ENCODE measurements at regions not wholly inside any gene's neighbourhood (a gene's known extent, or its start where the extent isn't known, plus 50 kb on each side); places are given as distances from the start of the nearest gene placed in this dataset.

GRCh38 chr10:25661632-25662031 lies 272.4 kb upstream of the MYO3A start:
- no peak for DNase-seq (ENCODE audit: low read depth)

GRCh38 chr10:25666276-25666675 lies 267.8 kb upstream of the MYO3A start:
- DNase-seq (ENCODE audit: low read depth): no peak

GRCh38 chr10:25675204-25675603 lies 258.8 kb upstream of the MYO3A start:
- no peak for DNase-seq (ENCODE audit: low read depth)

GRCh38 chr10:25675615-25676014 lies 258.4 kb upstream of the MYO3A start:
- DNase-seq (ENCODE audit: low read depth): no peak

DNA sequence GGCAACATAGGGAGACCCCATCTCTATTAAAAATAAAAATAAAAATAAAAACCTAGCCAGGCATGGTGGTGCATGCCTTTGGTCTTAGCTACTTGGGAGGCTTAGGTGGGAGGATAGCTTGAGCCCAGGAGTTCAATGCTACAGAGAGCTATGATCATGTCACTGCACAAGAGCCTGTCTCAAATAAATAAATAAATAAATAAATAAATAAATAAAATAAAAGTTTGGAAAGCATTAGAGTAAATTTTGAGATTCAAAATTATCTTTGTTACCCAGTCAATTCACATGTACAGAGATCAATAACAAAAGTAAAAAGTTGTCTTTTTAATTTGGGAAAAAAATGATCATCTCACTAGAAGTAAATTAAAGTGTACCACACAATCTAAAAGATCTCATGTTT lies 255.8 kb upstream of the MYO3A start:
- no peak for DNase-seq (ENCODE audit: low read depth)

GRCh38 chr10:25678666-25679065 lies 255.4 kb upstream of the MYO3A start:
- DNase-seq (ENCODE audit: low read depth): no peak

DNA sequence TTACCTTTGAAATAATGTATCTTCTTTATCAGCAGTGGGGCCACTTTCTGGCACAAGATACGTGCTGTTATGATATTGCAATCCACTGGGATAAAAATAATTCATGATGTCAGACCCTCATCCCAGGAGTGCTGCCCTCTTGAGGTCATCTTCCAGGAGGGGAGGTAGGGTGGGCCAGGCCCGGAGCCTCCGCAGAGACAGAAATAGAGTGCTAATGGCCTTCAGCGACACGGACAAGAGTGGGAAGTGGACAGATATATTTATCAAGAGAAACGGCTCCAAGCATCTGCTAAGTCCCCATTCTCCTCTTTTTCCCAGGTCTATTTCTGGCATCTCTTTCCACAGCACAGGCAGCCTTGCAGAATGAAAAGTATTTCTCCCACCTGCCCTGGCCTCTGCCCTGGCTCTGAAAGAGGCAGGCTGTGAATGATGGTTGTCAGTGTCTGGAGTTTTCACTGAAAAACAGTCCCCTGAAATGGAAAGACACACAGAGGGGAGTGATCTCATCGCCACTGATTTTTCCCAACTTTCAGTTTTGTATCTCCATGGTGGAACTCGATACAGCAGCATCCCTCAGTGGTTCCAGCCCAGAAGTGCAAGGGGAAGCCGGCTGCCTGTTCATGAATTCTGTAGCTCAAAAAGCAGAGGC lies 251.7 kb upstream of the MYO3A start:
- DNase-seq (ENCODE audit: low read depth): peak; percentile 23

DNA sequence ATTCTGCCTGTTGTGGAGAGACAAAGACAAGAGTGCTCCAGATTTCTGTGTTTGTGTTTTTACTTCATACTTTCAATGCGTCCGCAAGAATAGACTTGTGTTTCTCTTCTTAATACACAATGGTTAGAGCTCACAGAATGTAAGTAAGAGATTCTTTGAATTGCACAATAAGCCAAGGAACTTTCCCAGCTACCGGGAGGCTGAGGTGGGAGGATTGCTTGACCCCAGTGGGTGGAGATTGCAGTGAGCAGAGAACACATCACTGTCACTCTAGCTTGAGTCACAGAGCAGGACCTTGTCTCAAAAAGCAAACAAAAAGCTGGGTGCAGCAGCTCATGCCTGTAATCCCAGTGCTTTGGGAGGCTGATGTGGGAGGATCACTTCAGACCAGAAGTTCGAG lies 250.7 kb upstream of the MYO3A start:
- DNase-seq (ENCODE audit: low read depth): no peak

DNA sequence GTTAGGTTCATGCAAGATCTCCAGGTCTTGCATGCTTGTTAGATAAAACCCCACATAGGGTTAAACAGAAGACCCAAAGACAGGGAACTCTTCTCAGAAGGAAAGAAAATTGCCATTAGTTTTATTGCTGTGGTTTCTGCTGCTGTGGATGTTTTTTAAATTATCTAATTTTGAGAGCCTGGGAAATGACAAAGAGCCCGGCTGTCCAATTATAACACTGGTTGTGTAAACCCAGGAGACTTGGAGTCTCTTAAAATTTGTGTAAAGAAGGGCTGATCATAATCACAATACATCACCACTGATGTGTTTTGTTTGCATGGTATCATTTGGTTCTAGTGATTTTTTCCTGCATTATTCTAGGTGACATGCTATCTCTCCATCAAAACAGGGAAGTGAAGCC lies 246.5 kb upstream of the MYO3A start:
- DNase-seq (ENCODE audit: low read depth): no peak

DNA sequence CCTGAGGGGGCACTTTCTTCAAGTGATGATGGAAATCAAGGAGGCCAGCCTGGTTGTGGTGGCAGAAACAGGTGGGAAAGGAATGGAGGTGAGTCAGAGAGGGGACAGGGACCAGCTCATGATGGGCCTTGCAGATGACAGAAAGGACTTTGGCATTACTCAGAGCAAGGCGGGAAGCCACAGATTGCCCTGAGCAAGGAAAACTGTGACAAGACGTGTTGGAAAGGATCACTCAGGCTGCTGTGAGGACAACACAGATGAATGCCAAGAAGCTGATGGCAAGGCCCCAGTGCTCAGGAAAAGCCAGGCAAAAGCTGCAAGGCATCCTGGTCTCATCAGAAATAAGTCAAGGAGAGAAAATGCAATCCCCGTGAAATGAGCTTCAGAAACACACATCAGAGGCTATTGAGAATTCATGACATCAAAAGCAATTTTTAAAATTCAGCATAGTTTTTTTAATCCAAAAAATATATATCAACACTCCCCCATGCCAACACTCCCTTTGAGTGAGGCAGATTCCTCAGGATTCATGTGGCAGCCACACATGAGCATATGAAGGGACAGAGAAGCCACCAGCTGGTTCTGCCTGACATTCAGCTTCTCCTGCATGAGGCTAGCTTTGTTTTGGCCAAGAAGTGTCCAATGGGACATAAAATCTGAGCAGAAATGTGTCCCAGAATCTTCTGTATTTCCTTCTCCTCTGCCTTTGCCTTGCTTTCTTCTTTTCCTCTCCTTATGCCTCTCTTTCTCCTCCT lies 244.5 kb upstream of the MYO3A start:
- DNase-seq (ENCODE audit: low read depth): no peak

- DNase-seq (ENCODE audit: low read depth): no peak
Observed at GRCh38 chr10:25692761-25693160, 241.3 kb upstream of the MYO3A start.

- DNase-seq (ENCODE audit: low read depth): no peak
Observed at GRCh38 chr10:25694206-25694933, 239.7 kb upstream of the MYO3A start.

- DNase-seq (ENCODE audit: low read depth): no peak
Observed at GRCh38 chr10:25694971-25695370, 239.1 kb upstream of the MYO3A start.

DNA sequence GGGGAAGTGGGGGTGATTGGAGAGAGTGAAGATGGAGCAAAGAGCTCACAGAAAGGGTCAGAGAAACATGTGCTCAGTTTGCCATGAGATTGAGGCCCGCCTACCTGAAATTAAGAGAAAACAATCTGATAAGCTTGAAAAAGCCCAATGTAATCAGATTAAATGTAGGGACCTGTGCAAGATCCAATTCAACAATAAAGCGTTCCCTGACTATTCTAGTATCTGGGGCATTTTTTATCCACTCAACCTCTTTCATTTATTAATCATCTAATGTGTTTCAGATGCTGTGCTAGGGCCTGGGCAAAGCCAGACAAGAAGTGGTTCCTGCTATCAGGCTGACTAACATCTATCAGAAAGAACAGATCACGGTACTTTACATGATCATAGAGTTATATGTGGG lies 238.4 kb upstream of the MYO3A start:
- DNase-seq (ENCODE audit: low read depth): no peak

GRCh38 chr10:25696013-25696708 lies 237.9 kb upstream of the MYO3A start:
- DNase-seq (ENCODE audit: low read depth): no peak

- no peak for DNase-seq (ENCODE audit: low read depth)
Observed at GRCh38 chr10:25697412-25697811, 236.6 kb upstream of the MYO3A start.

DNA sequence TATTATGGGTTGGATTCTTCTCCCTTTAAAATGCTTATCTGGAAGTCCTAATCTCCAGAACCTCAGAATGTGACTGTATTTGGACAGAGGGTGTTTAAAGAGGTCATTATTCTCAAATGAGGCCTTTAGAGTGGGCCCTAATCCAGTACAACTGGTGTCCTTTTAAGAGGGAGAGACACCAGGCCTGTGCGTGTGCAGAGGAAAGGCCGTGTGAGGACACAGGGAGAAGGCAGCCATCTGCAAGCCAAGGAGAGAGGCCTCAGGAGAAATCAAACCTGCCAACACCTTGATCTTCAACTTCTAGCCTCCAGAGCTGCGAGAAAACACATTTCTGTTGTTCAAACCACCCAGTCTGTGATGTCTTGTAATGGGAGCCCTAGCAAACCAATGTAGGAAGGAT lies 235.4 kb upstream of the MYO3A start:
- DNase-seq (ENCODE audit: low read depth): no peak

- DNase-seq (ENCODE audit: low read depth): no peak
Observed at GRCh38 chr10:25699631-25700030, 234.4 kb upstream of the MYO3A start.

DNA sequence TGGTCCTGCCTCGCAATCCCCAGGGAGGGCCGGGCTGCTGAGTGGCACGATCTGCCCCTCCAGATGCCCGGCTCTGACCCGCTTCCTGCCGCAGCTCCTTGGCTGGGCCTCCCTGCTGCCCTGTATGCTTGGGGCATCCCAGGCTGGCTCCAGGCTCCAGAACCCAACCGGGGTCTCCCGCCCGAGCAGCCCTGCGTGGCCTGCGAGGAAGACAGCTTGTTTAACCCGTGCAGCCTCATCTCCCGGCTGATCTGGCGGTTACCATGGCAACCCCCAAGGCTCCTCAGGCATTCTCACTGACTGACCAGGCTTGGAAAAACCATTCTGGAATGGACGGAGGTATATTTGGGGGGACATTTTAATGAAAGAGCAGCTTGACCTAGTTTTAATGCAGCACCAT lies 232.4 kb upstream of the MYO3A start:
- no peak for DNase-seq (ENCODE audit: low read depth)

- no peak for DNase-seq (ENCODE audit: low read depth)
Observed at GRCh38 chr10:25704622-25705021, 229.4 kb upstream of the MYO3A start.

GRCh38 chr10:25707572-25707971 lies 226.5 kb upstream of the MYO3A start:
- DNase-seq (ENCODE audit: low read depth): no peak

GRCh38 chr10:25707976-25708671 lies 225.9 kb upstream of the MYO3A start:
- DNase-seq (ENCODE audit: low read depth): no peak

Measured in LHCN-M2 (cell line).